ENCODE measurements at regions not wholly inside any gene's neighbourhood (a gene's known extent, or its start where the extent isn't known, plus 50 kb on each side); places are given as distances from the start of the nearest gene placed in this dataset.

- no peak for DNase-seq
- Mint-ChIP-seq H3K4me1 (no peaks in the 10 kb centered on the region), H3K36me3 (no peaks in the 10 kb centered on the region), H3K9me3 (peaks cover 0 to 6% (median 0%) of the 10 kb centered on the region in 7 donors), H3K4me3 (no peak overlapping the region), H3K27me3 (no peaks in the 10 kb centered on the region), H3K27ac (no peak overlapping the region)
- Histone ChIP-seq H3K36me3 (ENCODE audit: control insufficient read depth, insufficient read depth, low read length) (no peaks in the 10 kb centered on the region), H3K4me1 (ENCODE audit: control insufficient read depth, insufficient read depth, low read length, poor library complexity, severe bottlenecking) (no peaks in the 10 kb centered on the region), H3K9me3 (ENCODE audit: control insufficient read depth in 2 of 2, low read length in 2 of 2) (peaks cover 0 to 2% of the 10 kb centered on the region in 2 experiments), H3K27me3 (ENCODE audit: control insufficient read depth, insufficient read depth, low read length) (no peaks in the 10 kb centered on the region), H3K27ac (ENCODE audit: insufficient read depth, low read length, poor library complexity, severe bottlenecking) (no peak overlapping the region), H3K4me3 (ENCODE audit: low read depth, low read length) (no peak overlapping the region)
- no peak for ATAC-seq (ENCODE audit: low read depth in 2 of 2)
These were observed 157.3 kb downstream of the SLCO1B3 start for GRCh38 chr12:20967756-20968155.

GRCh38 chr12:20969766-20970165, 159.3 kb downstream of the SLCO1B3 start:
- Mint-ChIP-seq H3K4me3 (no peak overlapping the region), H3K36me3 (no peaks in the 10 kb centered on the region), H3K27me3 (no peaks in the 10 kb centered on the region), H3K27ac (no peak overlapping the region), H3K9me3 (peaks cover 0 to 6% (median 0%) of the 10 kb centered on the region in 7 donors), H3K4me1 (no peaks in the 10 kb centered on the region)
- Histone ChIP-seq H3K4me1 (ENCODE audit: control insufficient read depth, insufficient read depth, low read length, poor library complexity, severe bottlenecking) (no peaks in the 10 kb centered on the region), H3K27me3 (ENCODE audit: control insufficient read depth, insufficient read depth, low read length) (no peaks in the 10 kb centered on the region), H3K27ac (ENCODE audit: insufficient read depth, low read length, poor library complexity, severe bottlenecking) (no peak overlapping the region), H3K9me3 (ENCODE audit: control insufficient read depth in 2 of 2, low read length in 2 of 2) (peaks cover 0 to 3% of the 10 kb centered on the region in 2 experiments), H3K36me3 (ENCODE audit: control insufficient read depth, insufficient read depth, low read length) (no peaks in the 10 kb centered on the region), H3K4me3 (ENCODE audit: low read depth, low read length) (no peak overlapping the region)
- DNase-seq, result no peak
- ATAC-seq (ENCODE audit: low read depth in 2 of 2), result no peak

GRCh38 chr12:20985399-20985798, 145.6 kb upstream of the SLCO1B1 start:
- Histone ChIP-seq H3K36me3 (ENCODE audit: control insufficient read depth, insufficient read depth, low read length) (no peaks in the 10 kb centered on the region), H3K4me1 (ENCODE audit: control insufficient read depth, insufficient read depth, low read length, poor library complexity, severe bottlenecking) (no peaks in the 10 kb centered on the region), H3K27ac (ENCODE audit: insufficient read depth, low read length, poor library complexity, severe bottlenecking) (no peak overlapping the region), H3K27me3 (ENCODE audit: control insufficient read depth, insufficient read depth, low read length) (no peaks in the 10 kb centered on the region), H3K9me3 (ENCODE audit: control insufficient read depth in 2 of 2, low read length in 2 of 2) (no peaks in the 10 kb centered on the region), H3K4me3 (ENCODE audit: low read depth, low read length) (no peak overlapping the region)
- DNase-seq (peak in 1 of 3 donors; percentile 7), ATAC-seq (ENCODE audit: low read depth in 2 of 2) (no peak)
- Mint-ChIP-seq H3K9me3 (peaks cover 0 to 29% (median 8%) of the 10 kb centered on the region in 7 donors), H3K27ac (no peak overlapping the region), H3K4me3 (no peak overlapping the region), H3K4me1 (no peaks in the 10 kb centered on the region), H3K27me3 (no peaks in the 10 kb centered on the region), H3K36me3 (no peaks in the 10 kb centered on the region)

- H3K27ac ChIP-seq (ENCODE audit: insufficient read depth, low read length, poor library complexity, severe bottlenecking), result no peak overlapping the region
- no peaks in the 10 kb centered on the region for H3K27me3 ChIP-seq (ENCODE audit: control insufficient read depth, insufficient read depth, low read length)
- H3K4me3 Mint-ChIP-seq, result no peak overlapping the region
- no peak overlapping the region for H3K27ac Mint-ChIP-seq
- DNase-seq (no peak), ATAC-seq (ENCODE audit: low read depth in 2 of 2) (no peak)
- H3K36me3 Mint-ChIP-seq, result no peaks in the 10 kb centered on the region
- no peaks in the 10 kb centered on the region for H3K4me1 Mint-ChIP-seq
- H3K9me3 Mint-ChIP-seq, result peaks cover 3 to 23% (median 9%) of the 10 kb centered on the region in 7 donors
- H3K9me3 ChIP-seq (ENCODE audit: control insufficient read depth in 2 of 2, low read length in 2 of 2), result peaks cover 4 to 5% of the 10 kb centered on the region in 2 experiments
- no peak overlapping the region for H3K4me3 ChIP-seq (ENCODE audit: low read depth, low read length)
- H3K36me3 ChIP-seq (ENCODE audit: control insufficient read depth, insufficient read depth, low read length), result no peaks in the 10 kb centered on the region
- H3K4me1 ChIP-seq (ENCODE audit: control insufficient read depth, insufficient read depth, low read length, poor library complexity, severe bottlenecking), result no peaks in the 10 kb centered on the region
- H3K27me3 Mint-ChIP-seq, result no peaks in the 10 kb centered on the region
These were observed 129.2 kb upstream of the SLCO1B1 start for GRCh38 chr12:21001778-21002177.

GRCh38 chr12:21025656-21026055, 105.3 kb upstream of the SLCO1B1 start:
- H3K36me3 ChIP-seq (ENCODE audit: control insufficient read depth, insufficient read depth, low read length), result no peaks in the 10 kb centered on the region
- no peaks in the 10 kb centered on the region for H3K36me3 Mint-ChIP-seq
- no peaks in the 10 kb centered on the region for H3K4me1 ChIP-seq (ENCODE audit: control insufficient read depth, insufficient read depth, low read length, poor library complexity, severe bottlenecking)
- no peak for ATAC-seq (ENCODE audit: low read depth in 2 of 2)
- H3K27ac Mint-ChIP-seq, result no peak overlapping the region
- no peak overlapping the region for H3K4me3 Mint-ChIP-seq
- no peaks in the 10 kb centered on the region for H3K4me1 Mint-ChIP-seq
- H3K9me3 Mint-ChIP-seq, result peaks cover 0 to 5% (median 2%) of the 10 kb centered on the region in 7 donors
- H3K4me3 ChIP-seq (ENCODE audit: low read depth, low read length), result no peak overlapping the region
- peaks cover 0 to 2% of the 10 kb centered on the region in 2 experiments for H3K9me3 ChIP-seq (ENCODE audit: control insufficient read depth in 2 of 2, low read length in 2 of 2)
- H3K27me3 Mint-ChIP-seq, result no peaks in the 10 kb centered on the region
- DNase-seq, result no peak
- no peaks in the 10 kb centered on the region for H3K27me3 ChIP-seq (ENCODE audit: control insufficient read depth, insufficient read depth, low read length)
- no peak overlapping the region for H3K27ac ChIP-seq (ENCODE audit: insufficient read depth, low read length, poor library complexity, severe bottlenecking)

GRCh38 chr12:21026302-21026701, 104.7 kb upstream of the SLCO1B1 start:
- H3K4me3 Mint-ChIP-seq, result no peak overlapping the region
- no peaks in the 10 kb centered on the region for H3K4me1 ChIP-seq (ENCODE audit: control insufficient read depth, insufficient read depth, low read length, poor library complexity, severe bottlenecking)
- ATAC-seq (ENCODE audit: low read depth in 2 of 2), result no peak

GRCh38 chr12:21054334-21054733, 76.7 kb upstream of the SLCO1B1 start:
- no peak overlapping the region for H3K27ac Mint-ChIP-seq
- no peak overlapping the region for H3K4me3 Mint-ChIP-seq
- no peaks in the 10 kb centered on the region for H3K4me1 ChIP-seq (ENCODE audit: control insufficient read depth, insufficient read depth, low read length, poor library complexity, severe bottlenecking)
- H3K9me3 ChIP-seq (ENCODE audit: control insufficient read depth in 2 of 2, low read length in 2 of 2), result peaks cover 0 to 3% of the 10 kb centered on the region in 2 experiments
- no peak for ATAC-seq (ENCODE audit: low read depth in 2 of 2)
- no peak for DNase-seq
- H3K36me3 Mint-ChIP-seq, result no peaks in the 10 kb centered on the region
- no peaks in the 10 kb centered on the region for H3K27me3 Mint-ChIP-seq
- no peaks in the 10 kb centered on the region for H3K36me3 ChIP-seq (ENCODE audit: control insufficient read depth, insufficient read depth, low read length)
- no peaks in the 10 kb centered on the region for H3K27me3 ChIP-seq (ENCODE audit: control insufficient read depth, insufficient read depth, low read length)
- no peaks in the 10 kb centered on the region for H3K4me1 Mint-ChIP-seq
- H3K4me3 ChIP-seq (ENCODE audit: low read depth, low read length), result no peak overlapping the region
- no peak overlapping the region for H3K27ac ChIP-seq (ENCODE audit: insufficient read depth, low read length, poor library complexity, severe bottlenecking)
- H3K9me3 Mint-ChIP-seq, result peaks cover 0 to 9% (median 4%) of the 10 kb centered on the region in 7 donors

More at GRCh38 chr12:21026302-21026701, 104.7 kb upstream of the SLCO1B1 start:
- H3K27me3 ChIP-seq (ENCODE audit: control insufficient read depth, insufficient read depth, low read length), result no peaks in the 10 kb centered on the region
- H3K9me3 ChIP-seq (ENCODE audit: control insufficient read depth in 2 of 2, low read length in 2 of 2), result peaks cover 0 to 2% of the 10 kb centered on the region in 2 experiments
- Mint-ChIP-seq H3K36me3 (no peaks in the 10 kb centered on the region), H3K9me3 (peaks cover 0 to 5% (median 2%) of the 10 kb centered on the region in 7 donors), H3K27me3 (no peaks in the 10 kb centered on the region), H3K4me1 (no peaks in the 10 kb centered on the region), H3K27ac (no peak overlapping the region)
- H3K4me3 ChIP-seq (ENCODE audit: low read depth, low read length), result no peak overlapping the region
- H3K36me3 ChIP-seq (ENCODE audit: control insufficient read depth, insufficient read depth, low read length), result no peaks in the 10 kb centered on the region
- DNase-seq, result no peak
- no peak overlapping the region for H3K27ac ChIP-seq (ENCODE audit: insufficient read depth, low read length, poor library complexity, severe bottlenecking)

- ATAC-seq (ENCODE audit: low read depth in 2 of 2) (no peak), DNase-seq (no peak)
- Mint-ChIP-seq H3K9me3 (peaks cover 2 to 13% (median 6%) of the 10 kb centered on the region in 7 donors), H3K27ac (no peak overlapping the region), H3K36me3 (no peaks in the 10 kb centered on the region), H3K27me3 (no peaks in the 10 kb centered on the region), H3K4me3 (no peak overlapping the region), H3K4me1 (no peaks in the 10 kb centered on the region)
- Histone ChIP-seq H3K4me1 (ENCODE audit: control insufficient read depth, insufficient read depth, low read length, poor library complexity, severe bottlenecking) (no peaks in the 10 kb centered on the region), H3K27ac (ENCODE audit: insufficient read depth, low read length, poor library complexity, severe bottlenecking) (no peak overlapping the region), H3K27me3 (ENCODE audit: control insufficient read depth, insufficient read depth, low read length) (no peaks in the 10 kb centered on the region), H3K36me3 (ENCODE audit: control insufficient read depth, insufficient read depth, low read length) (no peaks in the 10 kb centered on the region), H3K9me3 (ENCODE audit: control insufficient read depth in 2 of 2, low read length in 2 of 2) (peaks cover 5 to 7% of the 10 kb centered on the region in 2 experiments), H3K4me3 (ENCODE audit: low read depth, low read length) (no peak overlapping the region)
These were observed 65.1 kb upstream of the SLCO1B1 start for GRCh38 chr12:21065845-21066244.
